HG03066 (cell line): ENCODE measurements at regions not wholly inside any gene's neighbourhood (a gene's known extent, or its start where the extent isn't known, plus 50 kb on each side); places are given as distances from the start of the nearest gene placed in this dataset.

Source experiments
- ATAC-seq: cut with Tn5 transposase; IDR thresholded peaks from one replicate; pipeline ENCODE4 v1.9.1; 2021; ENCODE audit warnings: low read depth; ENCODE audit not compliant: unreplicated experiment

DNA sequence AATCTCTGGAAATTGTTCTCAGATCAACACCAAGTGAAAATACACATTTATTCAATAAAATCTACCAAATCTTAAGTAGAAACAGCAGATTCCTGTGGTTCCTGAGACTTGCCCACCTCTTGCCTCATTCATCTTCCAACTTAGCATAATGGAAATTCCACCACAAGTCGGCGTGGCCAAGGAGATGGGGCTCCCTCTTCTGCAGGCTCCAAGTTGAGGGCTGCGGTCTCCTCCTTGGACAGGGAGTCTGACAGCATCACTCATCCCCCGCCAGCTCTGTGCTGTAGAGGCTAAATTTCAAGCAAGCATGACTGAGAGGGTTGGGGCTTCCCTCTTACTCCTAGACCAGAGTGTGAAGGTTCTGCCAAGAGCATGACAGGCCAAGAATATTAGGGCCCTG, 273.7 kb downstream of the DIRAS2 start:
- ATAC-seq: no peak

DNA sequence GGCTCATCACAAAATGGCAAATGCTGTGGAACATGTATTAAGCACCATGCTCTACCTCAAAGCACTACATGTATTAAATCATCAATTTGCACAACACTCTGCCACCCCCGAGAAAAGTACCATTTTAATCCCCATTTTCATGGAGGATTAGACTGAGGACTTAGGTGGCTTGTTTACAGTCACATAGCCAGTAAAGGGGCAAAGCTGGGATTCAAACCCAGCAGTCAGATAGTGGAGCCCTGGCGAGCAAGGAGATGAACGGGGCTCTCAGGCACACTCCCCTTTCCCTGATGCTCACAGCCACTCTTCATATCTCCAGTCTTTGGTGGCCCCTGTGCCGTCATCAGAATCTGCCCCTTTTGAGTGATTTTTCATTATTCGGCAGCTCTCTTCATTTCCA, 262.9 kb downstream of the DIRAS2 start:
- ATAC-seq: no peak

DNA sequence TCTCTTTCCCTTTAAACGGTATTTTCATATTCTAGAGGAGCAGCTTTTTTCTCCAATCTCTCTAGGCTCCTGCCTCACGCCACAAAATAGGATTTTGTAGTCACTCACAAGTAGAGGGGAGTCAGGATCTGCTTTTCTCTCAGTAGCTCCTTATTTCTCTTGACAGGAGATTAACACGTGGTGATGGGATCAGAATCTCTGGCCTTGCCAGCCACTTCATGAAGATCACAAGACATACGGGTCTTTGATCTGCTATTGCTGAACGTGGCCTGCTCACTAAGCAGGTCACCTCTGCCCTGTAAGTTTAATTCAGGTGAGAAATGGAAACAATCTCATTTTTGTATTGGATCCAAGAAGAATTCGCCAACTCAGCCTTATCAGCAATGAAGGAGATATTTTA, 257.5 kb downstream of the DIRAS2 start:
- ATAC-seq: no peak

DNA sequence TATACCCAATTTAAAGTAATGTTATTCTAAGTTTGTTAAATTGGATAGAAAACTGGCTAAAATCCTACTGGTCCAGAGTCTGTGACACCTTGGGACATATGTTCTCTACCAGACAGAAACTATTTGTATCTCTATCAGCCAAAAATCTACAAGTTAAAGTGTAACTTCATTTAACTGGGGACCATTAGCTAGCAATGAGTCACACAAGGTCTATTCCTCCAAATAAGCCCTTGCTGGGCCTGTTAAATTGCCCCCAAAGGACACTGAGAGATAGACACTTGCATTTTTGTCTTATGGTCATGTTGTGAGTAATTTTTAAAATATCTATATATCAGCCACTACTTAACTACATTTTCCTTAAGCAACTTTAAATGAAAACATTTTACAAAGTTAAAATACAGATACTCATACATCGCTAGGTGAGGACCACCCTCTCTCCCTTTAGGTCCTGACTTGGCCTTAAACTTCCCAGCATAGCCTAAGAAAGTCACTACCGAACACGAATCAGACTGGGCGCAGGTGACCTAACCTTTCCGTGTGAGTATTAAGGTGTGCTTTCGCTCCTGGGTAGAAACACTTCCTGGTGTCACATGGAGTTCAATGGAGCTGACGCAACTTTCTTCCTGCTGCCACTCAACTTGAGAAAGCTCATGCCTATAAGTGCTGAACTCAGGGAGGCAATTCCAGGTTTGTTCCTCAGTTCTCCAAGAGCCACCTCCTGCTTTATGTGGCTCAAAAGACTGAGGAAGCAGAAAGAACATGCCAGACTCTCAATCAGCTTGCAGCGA, 249.1 kb downstream of the DIRAS2 start:
- ATAC-seq: no peak

DNA sequence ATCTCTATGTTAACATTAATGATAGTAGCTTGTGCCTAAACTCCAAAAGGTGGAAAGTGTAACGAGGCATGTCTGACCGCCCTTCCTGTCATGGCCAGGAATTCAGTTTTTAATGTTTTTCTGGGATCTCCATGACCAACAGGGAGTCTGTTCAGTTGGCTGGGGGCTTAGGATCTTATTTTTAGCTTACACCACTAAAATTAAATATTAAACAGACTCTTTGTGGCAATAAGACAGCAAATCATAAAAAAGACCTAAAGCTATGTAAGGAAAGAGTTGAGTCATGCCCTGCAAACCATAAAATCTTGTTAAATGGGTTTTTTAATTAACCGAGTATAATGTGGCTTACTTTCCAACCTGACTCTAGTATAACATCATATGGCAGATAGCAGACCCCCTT, 247.8 kb downstream of the DIRAS2 start:
- no peak for ATAC-seq

DNA sequence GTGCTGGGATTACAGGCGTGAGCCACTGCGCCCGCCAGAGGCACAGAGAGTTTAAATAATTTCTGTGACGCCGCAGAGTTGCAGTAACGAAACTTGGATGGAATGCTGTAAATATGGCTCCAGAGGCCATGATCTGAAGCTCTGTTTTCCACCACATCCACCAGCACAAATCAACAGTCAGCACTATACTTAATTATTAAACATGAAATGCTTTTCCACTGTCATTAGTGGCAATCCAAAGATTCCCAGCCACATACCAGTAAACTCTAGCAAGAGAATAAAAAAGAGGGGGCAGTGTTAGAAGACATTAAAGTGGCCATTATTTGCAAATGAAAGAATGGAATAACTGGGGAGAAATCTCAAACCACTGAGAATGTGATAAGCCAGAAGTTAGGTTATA, 242.5 kb downstream of the DIRAS2 start:
- no peak for ATAC-seq

DNA sequence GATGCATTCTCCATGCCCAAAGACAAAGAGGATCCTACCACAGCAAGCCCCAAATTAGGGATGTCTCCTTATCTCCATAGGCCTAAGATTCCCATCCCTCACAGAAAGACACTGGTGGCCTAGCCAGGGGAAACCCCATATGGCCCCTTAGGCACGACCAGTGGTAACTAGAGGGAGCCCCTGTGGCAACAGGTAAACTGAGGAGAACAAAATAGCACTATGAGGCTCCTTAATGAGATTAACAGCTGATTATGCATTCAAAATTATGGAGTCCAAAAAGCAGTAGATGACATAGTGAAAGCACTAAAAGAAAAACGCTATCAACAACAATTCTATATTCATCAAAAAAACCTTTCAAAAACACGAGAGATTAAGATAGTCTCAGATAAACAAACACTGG, 234.0 kb downstream of the DIRAS2 start:
- ATAC-seq: no peak

DNA sequence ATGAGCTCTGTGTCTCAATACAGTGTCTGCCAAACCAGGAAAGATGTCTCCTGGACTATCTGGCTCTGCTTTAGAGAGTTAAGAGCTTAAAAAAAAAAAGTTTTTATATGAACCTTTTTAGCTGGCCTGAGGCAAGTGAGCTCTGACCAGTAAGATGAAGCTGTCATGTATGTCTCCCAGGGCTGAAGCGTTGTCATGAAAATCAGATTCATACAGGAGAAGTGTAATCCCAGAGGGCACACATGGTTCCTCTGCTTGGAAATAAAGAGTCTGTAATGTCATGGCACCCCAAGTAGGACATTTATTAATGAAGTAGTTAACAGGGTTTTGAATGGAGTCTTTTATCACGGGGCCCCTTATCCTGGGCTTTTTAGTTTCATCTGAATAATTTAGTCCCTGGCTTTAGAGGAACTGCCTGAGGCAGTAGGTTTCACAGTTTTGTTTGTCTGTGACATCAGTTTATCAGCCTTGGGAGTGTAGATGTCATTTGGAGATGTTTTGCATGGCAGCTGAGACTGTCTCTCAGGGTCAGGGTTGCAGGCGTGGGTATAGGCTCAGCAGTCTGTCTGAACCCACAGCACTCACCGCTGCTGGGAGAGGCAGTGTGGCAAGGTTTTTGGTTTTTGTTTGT, 223.3 kb downstream of the DIRAS2 start:
- no peak for ATAC-seq

DNA sequence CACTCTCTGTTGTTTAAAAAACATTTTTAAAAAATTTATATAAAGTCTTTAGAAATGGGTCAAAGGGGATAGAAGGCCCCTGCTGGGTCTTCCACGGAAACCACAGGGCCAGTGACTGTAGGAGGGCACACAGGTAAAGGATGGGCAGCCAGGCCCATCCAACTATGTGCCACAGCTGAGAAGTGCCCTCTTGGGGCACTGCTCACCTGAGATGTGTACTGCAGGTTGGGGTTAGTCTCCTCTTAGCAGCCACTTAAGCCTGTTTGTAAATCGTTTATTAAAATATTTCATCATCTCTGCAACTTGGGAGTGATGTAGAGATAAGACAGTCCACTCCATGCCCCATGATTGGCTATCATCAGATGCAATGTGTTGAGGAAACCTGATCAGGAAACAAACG, 222.4 kb downstream of the DIRAS2 start:
- no peak for ATAC-seq

DNA sequence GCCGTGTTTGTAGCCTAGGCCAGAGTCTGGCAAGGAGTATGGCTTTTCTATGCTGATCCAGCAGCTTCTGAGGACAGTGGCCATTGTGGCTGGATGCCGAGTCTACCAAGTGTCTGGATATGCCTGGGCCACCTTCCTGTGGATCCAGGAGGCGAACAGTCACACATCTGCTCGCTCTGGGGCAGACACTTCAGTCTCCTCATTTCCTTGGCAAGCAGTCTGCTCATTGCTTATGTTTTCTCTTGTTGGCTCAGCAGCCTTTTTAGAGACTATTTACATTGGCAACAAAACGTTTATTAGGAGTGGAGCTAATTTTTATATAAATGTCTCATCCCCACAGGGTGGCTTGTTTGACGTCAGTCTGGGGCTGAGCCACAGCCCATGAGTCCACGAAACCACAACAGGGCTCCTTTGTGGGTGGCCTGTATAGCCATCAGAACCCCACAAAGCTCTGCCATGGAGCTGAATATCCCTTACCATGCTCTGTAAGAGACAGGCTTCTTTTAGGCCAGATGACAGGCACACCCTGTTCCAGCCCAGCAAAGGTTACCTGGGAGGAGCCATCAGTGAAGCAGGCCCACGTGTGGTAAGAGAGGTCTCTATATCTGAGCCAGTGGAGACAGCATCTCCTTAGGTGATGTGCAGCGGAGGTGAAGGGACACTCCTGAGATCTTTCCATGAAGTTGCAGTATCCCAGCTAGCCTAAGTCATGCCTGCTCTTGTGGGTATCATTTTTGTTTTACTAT, 221.7 kb downstream of the DIRAS2 start:
- ATAC-seq: no peak

DNA sequence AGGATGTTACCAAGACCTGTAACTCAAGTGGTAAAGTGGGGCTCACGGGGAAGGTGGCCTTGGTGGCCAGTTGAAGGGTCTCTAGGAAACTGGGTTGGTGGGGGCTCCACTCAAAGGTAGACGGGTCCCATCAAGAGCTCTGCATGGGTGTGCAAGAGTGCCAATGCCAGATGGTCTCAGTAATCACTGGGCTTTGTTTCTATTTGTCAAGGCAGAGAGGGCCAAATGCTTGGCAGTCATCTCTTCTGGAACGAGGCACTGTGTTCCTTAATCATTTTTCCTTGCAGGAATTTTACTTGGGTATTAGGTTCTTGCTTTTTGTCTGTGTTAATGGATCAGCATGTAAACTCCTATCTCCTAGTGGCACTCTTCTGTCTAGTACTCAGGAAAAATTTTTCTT, 220.8 kb downstream of the DIRAS2 start:
- no peak for ATAC-seq

DNA sequence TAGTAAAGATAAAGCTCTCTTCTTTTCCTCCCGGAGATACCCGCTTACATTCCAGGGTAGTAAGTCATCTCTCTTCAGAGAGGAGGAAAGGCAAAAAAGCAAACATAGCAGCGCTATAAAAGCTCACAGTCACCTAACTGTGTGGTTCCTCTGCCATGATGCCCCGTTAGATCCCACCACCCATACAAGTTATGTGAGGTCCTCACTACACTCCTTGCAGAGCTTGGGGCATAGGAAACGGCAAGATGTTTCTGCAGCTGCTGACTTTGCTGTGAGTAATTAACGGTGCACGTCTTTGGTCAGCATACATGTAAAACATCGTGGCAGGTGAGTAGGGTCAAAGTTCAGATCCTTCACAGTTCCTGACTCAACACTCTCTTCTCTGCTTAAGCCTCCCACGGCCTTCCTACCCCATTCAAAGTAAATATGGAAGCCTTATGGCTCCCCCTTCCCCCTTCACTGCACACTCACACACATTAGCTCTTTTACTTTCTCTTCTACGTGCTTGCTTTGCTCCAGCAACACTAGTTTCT, 218.9 kb downstream of the DIRAS2 start:
- ATAC-seq: no peak

DNA sequence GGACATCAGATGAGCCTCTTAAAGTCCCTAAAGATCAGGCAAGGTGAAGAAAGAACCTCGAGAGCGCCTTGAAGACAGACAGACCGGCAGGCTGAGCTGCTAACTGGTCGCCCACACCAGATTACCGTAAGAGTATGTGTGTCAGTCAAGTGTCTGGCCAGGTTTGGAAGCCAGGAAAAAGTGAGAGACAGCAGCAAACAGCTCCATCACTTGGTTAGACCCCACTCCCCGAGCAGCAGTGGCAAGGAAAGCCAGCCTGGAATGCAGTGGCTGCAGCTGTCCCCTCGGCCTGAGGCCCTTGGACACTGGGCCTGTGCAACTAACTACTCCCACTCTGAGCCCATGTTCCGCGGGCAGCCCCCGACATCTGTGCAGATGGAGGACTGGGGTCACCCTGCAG, 214.1 kb downstream of the DIRAS2 start:
- ATAC-seq: no peak

DNA sequence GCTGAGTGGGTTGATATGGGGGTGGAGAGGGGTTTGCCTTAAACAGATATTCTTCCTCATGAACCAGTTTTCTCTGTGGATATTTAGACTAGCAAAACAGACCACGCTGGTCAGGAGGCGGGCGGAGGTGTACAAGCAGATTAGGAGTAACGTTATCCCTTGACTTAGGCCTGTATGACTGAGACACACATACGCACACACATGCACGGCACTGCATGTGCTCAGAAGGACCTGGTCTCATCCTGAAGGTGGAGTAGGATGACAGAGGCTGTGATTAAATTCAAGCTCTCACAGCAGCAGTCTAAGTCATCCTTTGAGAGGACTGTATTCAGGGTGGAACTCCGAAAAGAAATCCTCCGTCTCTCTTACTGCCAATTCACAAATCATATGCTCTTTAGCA, 209.7 kb downstream of the DIRAS2 start:
- ATAC-seq: no peak

DNA sequence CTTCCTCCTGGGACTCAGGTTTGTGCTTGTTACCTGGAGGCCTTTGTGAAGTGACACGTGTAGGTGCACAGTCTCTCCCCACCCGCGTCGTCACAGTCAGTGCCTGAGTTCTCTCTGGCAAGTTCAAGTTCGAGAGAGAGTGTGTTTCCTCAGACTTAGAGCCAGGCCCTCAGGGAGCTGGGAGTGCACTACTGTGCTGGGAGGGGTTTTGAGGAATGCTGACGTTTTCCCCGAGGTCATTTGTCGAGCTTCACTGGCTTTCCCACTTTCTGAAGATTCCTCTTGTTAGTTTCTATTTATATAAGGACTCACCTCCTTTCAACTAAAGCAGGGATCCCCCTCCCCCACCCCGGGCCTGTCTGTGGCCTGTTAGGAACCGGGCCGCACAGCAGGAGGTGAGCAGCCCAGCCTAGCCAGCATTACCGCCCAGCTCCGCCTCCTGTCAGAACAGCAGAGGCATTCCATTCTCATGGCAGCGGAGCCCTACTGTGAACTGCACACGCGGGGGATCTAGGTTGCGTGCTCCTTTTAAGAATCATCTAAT, 209.2 kb downstream of the DIRAS2 start:
- no peak for ATAC-seq

DNA sequence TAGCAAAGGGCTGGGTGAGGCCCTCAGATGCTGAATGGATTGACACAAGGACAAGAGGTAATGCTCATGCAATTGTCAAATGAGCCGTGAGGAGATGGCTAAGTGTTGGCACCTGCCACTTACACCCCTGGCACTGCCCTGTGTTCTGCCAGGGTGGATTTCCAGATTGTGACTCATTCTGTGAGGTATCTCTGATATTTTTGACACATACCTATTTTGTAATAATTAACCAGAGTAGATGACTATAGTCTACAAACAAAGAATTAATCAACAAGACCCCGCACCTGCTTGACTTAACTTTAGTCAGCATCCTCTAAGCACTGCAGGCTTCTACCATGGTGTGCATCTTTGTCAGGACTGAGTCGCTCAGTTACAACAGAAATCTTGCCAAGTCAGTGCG, 200.8 kb downstream of the DIRAS2 start:
- ATAC-seq: no peak

DNA sequence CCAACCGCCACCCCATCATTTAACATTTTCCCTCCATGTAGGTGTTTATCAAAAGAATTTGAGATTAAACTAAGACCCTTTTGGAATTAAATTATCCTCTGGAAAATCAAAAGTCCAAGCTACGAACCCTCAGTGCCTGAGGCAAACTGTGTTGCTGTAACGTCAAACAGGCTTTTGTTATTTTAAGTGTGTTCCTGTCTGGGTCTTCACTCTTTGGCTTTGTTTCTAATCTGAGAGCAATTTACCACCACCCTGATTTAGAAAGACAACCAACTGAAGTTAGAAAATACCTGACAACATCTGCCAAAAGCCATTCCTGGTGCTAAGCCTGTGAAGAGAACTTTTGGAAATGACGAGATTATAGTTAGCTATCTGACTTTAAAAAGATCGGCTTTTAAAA, 199.9 kb downstream of the DIRAS2 start:
- no peak for ATAC-seq

DNA sequence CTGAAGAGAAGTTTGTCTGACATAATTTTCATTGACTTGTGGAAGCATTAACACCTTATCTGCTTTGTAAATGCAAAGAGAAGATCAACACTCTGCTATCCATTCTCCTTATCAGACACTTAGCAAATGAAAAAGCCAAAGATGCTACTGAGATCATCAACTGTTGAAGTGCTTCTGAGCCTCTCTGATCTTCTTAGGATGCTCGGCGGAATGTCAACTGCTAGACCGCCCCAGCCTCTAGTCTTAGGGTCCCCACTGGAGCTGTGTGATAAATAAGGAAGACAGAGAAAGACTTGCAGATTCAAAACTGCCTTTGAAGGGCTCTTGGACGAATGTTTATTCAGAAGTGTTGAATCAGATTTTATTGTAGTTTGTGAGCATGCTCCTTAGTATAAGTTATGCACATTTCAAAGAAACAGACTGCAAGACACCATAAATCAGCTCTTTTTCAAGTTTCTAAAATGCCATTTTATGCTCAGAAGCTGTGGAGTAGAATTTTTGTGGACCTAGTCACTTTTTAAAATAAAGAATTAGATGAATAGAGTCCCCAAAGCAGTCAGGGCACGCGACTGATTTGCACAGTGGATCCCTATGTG, 197.9 kb downstream of the DIRAS2 start:
- no peak for ATAC-seq

DNA sequence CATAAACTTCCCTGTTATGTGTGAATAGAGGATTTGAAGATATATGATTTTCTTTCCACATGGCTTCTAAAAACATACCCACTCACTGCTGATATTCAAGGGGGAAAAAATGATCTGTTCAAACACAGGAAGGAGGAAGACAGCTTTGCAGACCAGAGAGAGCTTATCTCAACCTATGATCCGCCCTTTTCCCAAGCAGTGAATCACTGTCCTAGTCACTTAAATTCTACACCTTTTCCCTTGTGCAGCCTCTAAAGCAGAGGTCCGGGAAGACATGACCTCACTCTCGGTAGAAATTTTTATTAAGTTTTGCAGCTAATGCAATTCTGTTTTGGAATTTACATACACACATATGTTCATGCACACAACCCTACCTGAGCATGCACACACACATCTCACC, 197.2 kb downstream of the DIRAS2 start:
- no peak for ATAC-seq

DNA sequence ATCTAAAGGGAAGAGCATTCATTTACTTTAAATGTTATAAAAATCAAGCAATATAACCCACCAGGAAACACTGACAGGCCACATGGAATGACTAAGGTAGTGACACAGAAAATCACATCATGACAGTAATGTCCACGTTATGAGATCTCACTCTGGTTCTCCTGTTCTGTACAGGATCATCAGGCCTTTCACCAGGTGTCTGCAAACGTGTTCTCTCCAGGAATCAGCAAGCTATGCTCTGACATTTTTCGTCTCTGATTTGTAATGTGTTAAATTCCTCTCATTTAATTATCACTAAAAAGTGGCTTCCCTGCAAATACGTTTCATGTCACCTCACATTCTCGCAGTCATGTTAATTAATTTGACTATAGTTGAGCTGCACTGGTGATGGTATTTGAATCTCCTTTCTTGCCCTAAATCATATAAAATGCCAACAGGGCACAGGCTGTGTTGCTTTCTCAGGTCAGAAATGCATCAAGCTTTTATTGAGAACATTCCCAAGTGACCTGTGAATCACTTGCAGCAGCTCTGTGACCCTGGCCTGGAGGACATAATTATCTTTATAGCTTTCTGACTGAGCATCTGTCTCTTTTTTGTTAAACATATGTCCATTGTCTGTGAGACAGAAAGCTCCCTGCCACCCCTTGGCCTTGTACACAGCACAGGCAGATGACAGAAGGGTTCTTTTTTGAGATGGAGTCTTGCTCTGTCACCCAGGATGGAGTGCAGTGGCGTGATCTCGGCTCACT, 196.2 kb downstream of the DIRAS2 start:
- ATAC-seq: no peak
